ENCODE measurements at regions not wholly inside any gene's neighbourhood (a gene's known extent, or its start where the extent isn't known, plus 50 kb on each side); places are given as distances from the start of the nearest gene placed in this dataset.

DNA sequence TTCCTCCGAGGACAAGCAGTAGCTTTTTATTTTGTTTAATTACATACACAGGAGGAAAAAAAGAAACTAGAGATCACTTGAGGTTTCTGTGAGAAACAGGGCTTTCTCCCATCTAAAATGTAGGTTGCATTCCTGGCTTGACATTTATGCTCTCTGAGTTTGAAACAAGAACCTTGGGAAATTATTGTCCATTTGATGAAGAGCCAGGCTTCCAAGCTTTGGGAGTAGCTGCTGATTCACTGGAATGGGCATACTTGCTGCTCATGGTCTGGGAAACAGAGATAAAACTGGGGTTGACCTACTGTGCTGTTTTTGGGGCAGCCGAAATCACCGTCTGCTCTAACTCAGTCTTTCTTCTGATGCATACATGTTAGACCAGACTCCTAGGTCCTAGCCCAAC, 165.4 kb downstream of the MIS18A start:
- 95% methylated on average over 3 of the region's 3 CpGs for WGBS
- H3K4me3 ChIP-seq (ENCODE audit: low read length in 2 of 2) = no peak overlapping the region
- H3K4me1 ChIP-seq (ENCODE audit: control insufficient read depth in 2 of 2, insufficient read depth in 2 of 2, low read length in 2 of 2) = no peaks in the 10 kb centered on the region
- no peak for DNase-seq (ENCODE audit: low read depth in 6 of 9, low spot score in 9 of 9)
- H3K27me3 ChIP-seq (ENCODE audit: control insufficient read depth in 2 of 2, insufficient read depth in 1 of 2, low read length in 1 of 2) = no peaks in the 10 kb centered on the region
- H3K36me3 ChIP-seq (ENCODE audit: control insufficient read depth in 2 of 2, insufficient read depth in 2 of 2, low read length in 1 of 2) = no peaks in the 10 kb centered on the region
- no peaks in the 10 kb centered on the region for H3K9me3 ChIP-seq (ENCODE audit: control insufficient read depth in 2 of 2, insufficient read depth in 1 of 2, low read length in 1 of 2)
- H3K27ac ChIP-seq (ENCODE audit: low read depth in 1 of 2, low read length in 1 of 2) = no peak overlapping the region

DNA sequence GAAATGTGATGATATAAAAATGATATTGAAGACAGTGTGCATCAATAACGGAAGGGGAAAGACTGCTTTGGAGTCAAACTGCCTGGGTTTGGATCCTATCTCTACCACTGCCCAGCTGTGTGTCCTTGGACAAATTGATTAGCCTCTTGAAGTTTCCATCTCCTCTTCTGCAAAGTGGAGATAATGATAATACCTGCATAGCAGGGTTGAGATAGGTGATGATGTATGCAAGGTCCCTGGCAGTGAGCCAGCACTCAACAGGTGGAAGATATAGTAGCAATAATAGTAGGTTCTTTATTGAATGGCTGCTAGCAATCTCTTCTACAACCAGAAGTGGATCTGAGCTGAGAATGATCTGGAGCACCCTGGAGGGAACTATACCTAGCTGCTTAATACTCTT, 166.7 kb downstream of the MIS18A start:
- no peak overlapping the region for H3K4me3 ChIP-seq (ENCODE audit: low read length in 2 of 2)
- H3K36me3 ChIP-seq (ENCODE audit: control insufficient read depth in 2 of 2, insufficient read depth in 2 of 2, low read length in 1 of 2) = no peaks in the 10 kb centered on the region
- no peak overlapping the region for H3K27ac ChIP-seq (ENCODE audit: low read depth in 1 of 2, low read length in 1 of 2)
- no peaks in the 10 kb centered on the region for H3K4me1 ChIP-seq (ENCODE audit: control insufficient read depth in 2 of 2, insufficient read depth in 2 of 2, low read length in 2 of 2)
- no peak for DNase-seq (ENCODE audit: low read depth in 6 of 9, low spot score in 9 of 9)
- no peaks in the 10 kb centered on the region for H3K9me3 ChIP-seq (ENCODE audit: control insufficient read depth in 2 of 2, insufficient read depth in 1 of 2, low read length in 1 of 2)
- 93% methylated on average over 1 of the region's 1 CpG for WGBS
- H3K27me3 ChIP-seq (ENCODE audit: control insufficient read depth in 2 of 2, insufficient read depth in 1 of 2, low read length in 1 of 2) = no peaks in the 10 kb centered on the region

DNA sequence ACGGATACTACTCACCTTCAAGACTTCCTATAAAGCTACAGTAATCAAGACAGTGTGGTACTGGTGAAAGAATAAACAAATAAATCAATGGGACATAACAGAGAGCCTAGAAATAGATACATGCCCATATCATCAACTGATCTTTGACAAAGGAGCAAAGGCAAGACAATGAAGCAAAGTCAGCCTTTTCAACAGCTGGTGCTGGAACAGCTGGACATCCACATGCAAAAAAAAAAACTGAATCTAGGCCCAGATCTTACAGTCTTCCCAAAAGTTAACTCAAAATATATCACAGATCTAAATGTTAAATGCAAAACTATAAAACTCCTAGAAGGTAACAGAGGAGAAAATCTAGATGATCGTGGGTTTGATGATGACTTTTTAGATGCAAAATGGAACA, 170.3 kb downstream of the MIS18A start:
- no peak overlapping the region for H3K4me3 ChIP-seq (ENCODE audit: low read length in 2 of 2)
- whole genome bisulfite sequencing = 98% methylated on average over 2 of the region's 2 CpGs
- no peak for DNase-seq (ENCODE audit: low read depth in 6 of 9, low spot score in 9 of 9)
- no peak overlapping the region for H3K27ac ChIP-seq (ENCODE audit: low read depth in 1 of 2, low read length in 1 of 2)
- no peaks in the 10 kb centered on the region for H3K9me3 ChIP-seq (ENCODE audit: control insufficient read depth in 2 of 2, insufficient read depth in 1 of 2, low read length in 1 of 2)
- no peaks in the 10 kb centered on the region for H3K27me3 ChIP-seq (ENCODE audit: control insufficient read depth in 2 of 2, insufficient read depth in 1 of 2, low read length in 1 of 2)
- H3K36me3 ChIP-seq (ENCODE audit: control insufficient read depth in 2 of 2, insufficient read depth in 2 of 2, low read length in 1 of 2) = no peaks in the 10 kb centered on the region
- no peaks in the 10 kb centered on the region for H3K4me1 ChIP-seq (ENCODE audit: control insufficient read depth in 2 of 2, insufficient read depth in 2 of 2, low read length in 2 of 2)

DNA sequence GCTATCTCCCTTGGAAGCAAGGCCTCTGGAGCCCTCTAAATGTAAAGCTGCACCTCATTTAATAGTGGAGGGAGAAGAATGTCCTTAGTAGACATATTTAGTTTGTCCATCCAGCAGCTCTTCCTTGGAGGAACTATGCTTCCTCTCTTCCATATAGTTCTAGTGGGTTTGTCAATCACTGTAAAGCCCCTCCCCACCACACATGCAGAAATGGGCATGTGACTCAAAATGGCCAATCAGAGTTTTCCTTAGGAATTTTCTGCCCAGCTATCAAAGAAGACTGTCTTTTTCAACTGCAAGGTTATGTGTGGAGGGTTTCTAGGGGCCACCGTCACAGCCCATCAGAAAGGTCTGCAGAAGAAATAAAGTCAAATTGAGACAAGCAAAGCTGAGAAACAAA, 175.5 kb downstream of the MIS18A start:
- WGBS = 97% methylated on average over 1 of the region's 1 CpG
- DNase-seq (ENCODE audit: low read depth in 6 of 9, low spot score in 9 of 9) = no peak
- no peaks in the 10 kb centered on the region for H3K4me1 ChIP-seq (ENCODE audit: control insufficient read depth in 2 of 2, insufficient read depth in 2 of 2, low read length in 2 of 2)

DNA sequence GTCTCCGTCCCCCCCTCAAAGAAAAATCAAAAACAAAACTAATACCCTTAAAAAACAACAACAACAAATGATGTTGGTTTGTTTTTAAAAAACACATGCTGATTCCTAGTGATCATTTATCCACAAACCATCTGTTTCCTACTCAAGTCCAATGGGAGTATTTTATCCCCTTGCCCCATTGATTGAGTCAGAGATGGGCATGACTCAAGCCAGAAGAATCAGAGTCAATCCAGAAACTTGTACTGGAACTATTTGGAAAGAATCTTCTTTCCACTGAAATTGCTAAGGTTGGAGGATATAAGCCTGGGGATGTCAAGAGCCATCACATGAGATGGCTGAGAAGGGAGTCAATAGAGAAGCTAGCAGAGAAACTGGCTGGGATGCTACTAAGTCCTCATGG, 176.4 kb downstream of the MIS18A start:
- H3K36me3 ChIP-seq (ENCODE audit: control insufficient read depth in 2 of 2, insufficient read depth in 2 of 2, low read length in 1 of 2) = no peaks in the 10 kb centered on the region
- H3K9me3 ChIP-seq (ENCODE audit: control insufficient read depth in 2 of 2, insufficient read depth in 1 of 2, low read length in 1 of 2) = no peaks in the 10 kb centered on the region
- 91% methylated on average over 1 of the region's 1 CpG for WGBS
- H3K27ac ChIP-seq (ENCODE audit: low read depth in 1 of 2, low read length in 1 of 2) = no peak overlapping the region
- no peak overlapping the region for H3K4me3 ChIP-seq (ENCODE audit: low read length in 2 of 2)
- no peak for DNase-seq (ENCODE audit: low read depth in 6 of 9, low spot score in 9 of 9)
- H3K4me1 ChIP-seq (ENCODE audit: control insufficient read depth in 2 of 2, insufficient read depth in 2 of 2, low read length in 2 of 2) = no peaks in the 10 kb centered on the region
- H3K27me3 ChIP-seq (ENCODE audit: control insufficient read depth in 2 of 2, insufficient read depth in 1 of 2, low read length in 1 of 2) = no peaks in the 10 kb centered on the region

More for the DNA sequence above, 175.5 kb downstream of the MIS18A start:
- H3K36me3 ChIP-seq (ENCODE audit: control insufficient read depth in 2 of 2, insufficient read depth in 2 of 2, low read length in 1 of 2) = no peaks in the 10 kb centered on the region
- no peaks in the 10 kb centered on the region for H3K9me3 ChIP-seq (ENCODE audit: control insufficient read depth in 2 of 2, insufficient read depth in 1 of 2, low read length in 1 of 2)
- H3K27me3 ChIP-seq (ENCODE audit: control insufficient read depth in 2 of 2, insufficient read depth in 1 of 2, low read length in 1 of 2) = no peaks in the 10 kb centered on the region
- no peak overlapping the region for H3K27ac ChIP-seq (ENCODE audit: low read depth in 1 of 2, low read length in 1 of 2)
- H3K4me3 ChIP-seq (ENCODE audit: low read length in 2 of 2) = no peak overlapping the region

DNA sequence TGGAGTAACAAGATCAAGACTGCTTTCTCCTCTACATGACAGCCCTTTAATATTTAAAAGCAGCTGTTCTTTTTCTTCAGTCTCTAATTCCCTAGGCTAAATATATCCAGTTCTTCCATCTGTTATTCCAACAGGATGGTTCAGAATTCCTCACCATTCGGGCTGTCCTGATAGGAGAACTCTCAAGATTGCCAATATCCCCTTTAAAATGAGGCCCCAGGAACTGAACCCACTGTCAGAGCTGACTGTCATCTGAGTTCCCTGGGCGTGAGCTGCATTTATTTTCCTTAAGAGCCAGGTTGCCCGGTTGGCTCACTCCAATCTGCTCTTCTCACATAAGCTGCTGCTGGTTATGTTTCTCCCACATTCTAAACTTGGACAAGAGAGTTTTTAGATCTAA, 177.6 kb downstream of the MIS18A start:
- H3K4me1 ChIP-seq (ENCODE audit: control insufficient read depth in 2 of 2, insufficient read depth in 2 of 2, low read length in 2 of 2) = no peaks in the 10 kb centered on the region
- H3K9me3 ChIP-seq (ENCODE audit: control insufficient read depth in 2 of 2, insufficient read depth in 1 of 2, low read length in 1 of 2) = no peaks in the 10 kb centered on the region
- WGBS = 92% methylated on average over 3 of the region's 3 CpGs
- DNase-seq (ENCODE audit: low read depth in 6 of 9, low spot score in 9 of 9) = no peak
- no peaks in the 10 kb centered on the region for H3K36me3 ChIP-seq (ENCODE audit: control insufficient read depth in 2 of 2, insufficient read depth in 2 of 2, low read length in 1 of 2)
- no peaks in the 10 kb centered on the region for H3K27me3 ChIP-seq (ENCODE audit: control insufficient read depth in 2 of 2, insufficient read depth in 1 of 2, low read length in 1 of 2)
- no peak overlapping the region for H3K27ac ChIP-seq (ENCODE audit: low read depth in 1 of 2, low read length in 1 of 2)
- no peak overlapping the region for H3K4me3 ChIP-seq (ENCODE audit: low read length in 2 of 2)

DNA sequence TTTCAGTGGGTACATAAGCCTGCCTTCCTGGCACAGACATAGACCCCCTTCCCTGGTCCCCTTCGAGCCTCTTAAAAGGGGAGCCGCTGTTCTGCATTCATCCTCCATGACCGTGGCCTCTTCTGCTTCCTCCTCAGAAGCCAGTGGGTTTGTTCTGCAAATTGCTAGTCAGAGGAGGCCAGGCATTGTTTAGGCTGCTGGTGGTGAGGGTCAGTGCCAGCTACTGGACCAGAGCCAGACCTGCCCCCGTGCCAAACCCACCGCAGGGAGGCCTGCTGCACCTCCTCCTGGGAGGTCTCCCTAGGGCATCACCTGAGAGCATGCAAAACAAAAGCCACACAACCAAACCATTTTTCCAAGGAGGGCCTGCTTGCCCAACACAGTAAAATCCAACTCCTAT, 178.4 kb downstream of the MIS18A start:
- 68% methylated on average over 5 of the region's 5 CpGs for WGBS
- H3K27me3 ChIP-seq (ENCODE audit: control insufficient read depth in 2 of 2, insufficient read depth in 1 of 2, low read length in 1 of 2) = no peaks in the 10 kb centered on the region
- DNase-seq (ENCODE audit: low read depth in 6 of 9, low spot score in 9 of 9) = no peak
- H3K9me3 ChIP-seq (ENCODE audit: control insufficient read depth in 2 of 2, insufficient read depth in 1 of 2, low read length in 1 of 2) = no peaks in the 10 kb centered on the region
- no peak overlapping the region for H3K4me3 ChIP-seq (ENCODE audit: low read length in 2 of 2)
- H3K36me3 ChIP-seq (ENCODE audit: control insufficient read depth in 2 of 2, insufficient read depth in 2 of 2, low read length in 1 of 2) = no peaks in the 10 kb centered on the region
- H3K27ac ChIP-seq (ENCODE audit: low read depth in 1 of 2, low read length in 1 of 2) = no peak overlapping the region
- no peaks in the 10 kb centered on the region for H3K4me1 ChIP-seq (ENCODE audit: control insufficient read depth in 2 of 2, insufficient read depth in 2 of 2, low read length in 2 of 2)

DNA sequence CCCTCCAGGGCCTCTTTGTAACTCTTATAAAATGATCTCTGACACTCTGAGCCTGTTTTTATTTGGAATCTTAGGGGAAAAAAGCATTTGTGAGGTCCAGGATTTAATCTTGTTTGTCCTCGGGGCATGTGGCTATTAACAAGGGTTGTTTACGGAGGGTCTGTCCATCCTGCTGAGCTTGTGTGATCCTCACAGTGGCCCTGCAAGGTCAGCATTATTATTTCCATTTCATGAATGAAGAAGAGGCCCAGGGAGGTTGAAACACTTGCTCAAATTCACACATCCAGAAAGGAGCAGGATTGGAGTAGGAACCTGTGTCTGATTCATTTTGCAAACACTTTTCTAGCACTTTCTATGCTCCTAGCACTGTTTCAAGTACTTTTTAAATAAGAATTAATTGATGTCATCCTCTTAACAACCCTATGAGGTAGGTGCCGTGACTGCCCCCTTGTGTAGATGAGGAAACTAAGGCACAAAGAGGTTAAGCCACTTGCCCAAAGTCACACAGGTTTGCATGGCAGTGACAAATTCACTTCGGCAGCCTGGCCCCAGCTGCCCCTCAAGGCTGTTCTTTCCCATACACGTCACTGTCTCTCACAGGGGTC, 178.9 kb downstream of the MIS18A start:
- 89% methylated on average over 5 of the region's 5 CpGs for WGBS
- DNase-seq (ENCODE audit: low read depth in 6 of 9, low spot score in 9 of 9) = no peak
- H3K27ac ChIP-seq (ENCODE audit: low read depth in 1 of 2, low read length in 1 of 2) = no peak overlapping the region
- no peaks in the 10 kb centered on the region for H3K36me3 ChIP-seq (ENCODE audit: control insufficient read depth in 2 of 2, insufficient read depth in 2 of 2, low read length in 1 of 2)
- no peak overlapping the region for H3K4me3 ChIP-seq (ENCODE audit: low read length in 2 of 2)
- H3K9me3 ChIP-seq (ENCODE audit: control insufficient read depth in 2 of 2, insufficient read depth in 1 of 2, low read length in 1 of 2) = no peaks in the 10 kb centered on the region
- no peaks in the 10 kb centered on the region for H3K4me1 ChIP-seq (ENCODE audit: control insufficient read depth in 2 of 2, insufficient read depth in 2 of 2, low read length in 2 of 2)
- no peaks in the 10 kb centered on the region for H3K27me3 ChIP-seq (ENCODE audit: control insufficient read depth in 2 of 2, insufficient read depth in 1 of 2, low read length in 1 of 2)

DNA sequence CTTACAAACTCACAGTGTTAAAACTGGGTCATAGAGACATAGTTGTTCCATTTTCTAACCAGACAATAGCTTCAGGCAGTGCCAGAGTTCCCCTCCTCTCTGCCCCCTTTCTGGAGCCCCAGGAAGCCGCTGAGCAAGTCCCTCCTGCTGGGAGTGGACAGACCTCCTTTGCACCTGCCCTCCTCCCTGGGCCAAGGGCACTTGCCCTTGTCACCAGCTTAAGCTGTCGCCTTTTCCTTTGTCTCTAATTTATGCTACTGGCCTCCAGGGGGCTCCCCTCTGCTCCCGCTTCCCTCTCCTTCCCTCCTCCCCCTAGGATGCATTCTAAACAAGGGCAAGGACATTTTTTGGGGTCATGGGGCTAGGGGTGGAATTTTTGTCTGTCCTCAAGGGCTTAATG, 182.4 kb downstream of the MIS18A start:
- 24% methylated on average over 3 of the region's 3 CpGs for WGBS
- H3K9me3 ChIP-seq (ENCODE audit: control insufficient read depth in 2 of 2, insufficient read depth in 1 of 2, low read length in 1 of 2) = no peaks in the 10 kb centered on the region
- H3K27ac ChIP-seq (ENCODE audit: low read depth in 1 of 2, low read length in 1 of 2) = no peak overlapping the region
- no peak for DNase-seq (ENCODE audit: low read depth in 6 of 9, low spot score in 9 of 9)
- H3K36me3 ChIP-seq (ENCODE audit: control insufficient read depth in 2 of 2, insufficient read depth in 2 of 2, low read length in 1 of 2) = no peaks in the 10 kb centered on the region
- H3K27me3 ChIP-seq (ENCODE audit: control insufficient read depth in 2 of 2, insufficient read depth in 1 of 2, low read length in 1 of 2) = no peaks in the 10 kb centered on the region
- no peak overlapping the region for H3K4me3 ChIP-seq (ENCODE audit: low read length in 2 of 2)
- no peaks in the 10 kb centered on the region for H3K4me1 ChIP-seq (ENCODE audit: control insufficient read depth in 2 of 2, insufficient read depth in 2 of 2, low read length in 2 of 2)

DNA sequence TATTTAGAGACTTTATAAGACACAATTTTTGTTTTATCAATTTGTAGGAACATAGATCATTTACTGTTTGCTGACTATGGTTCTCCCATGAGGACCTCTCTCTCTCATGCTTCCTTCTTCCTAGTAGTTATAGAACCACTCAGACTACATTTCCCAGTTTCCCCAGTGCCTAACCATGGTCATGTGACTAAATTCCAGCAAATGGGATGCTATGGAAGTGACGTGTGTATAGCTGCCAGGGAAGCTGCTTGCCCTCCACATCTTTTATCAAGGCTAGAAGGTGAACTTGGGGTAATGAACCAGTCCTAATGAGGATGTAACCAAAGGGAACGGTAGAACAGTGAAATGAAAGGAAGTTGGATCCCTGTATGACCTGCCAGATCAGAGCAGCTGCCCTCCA, 184.0 kb downstream of the MIS18A start:
- no peaks in the 10 kb centered on the region for H3K36me3 ChIP-seq (ENCODE audit: control insufficient read depth in 2 of 2, insufficient read depth in 2 of 2, low read length in 1 of 2)
- H3K4me1 ChIP-seq (ENCODE audit: control insufficient read depth in 2 of 2, insufficient read depth in 2 of 2, low read length in 2 of 2) = no peaks in the 10 kb centered on the region
- no peak overlapping the region for H3K4me3 ChIP-seq (ENCODE audit: low read length in 2 of 2)
- DNase-seq (ENCODE audit: low read depth in 6 of 9, low spot score in 9 of 9) = no peak
- WGBS = 77% methylated on average over 2 of the region's 2 CpGs
- no peaks in the 10 kb centered on the region for H3K9me3 ChIP-seq (ENCODE audit: control insufficient read depth in 2 of 2, insufficient read depth in 1 of 2, low read length in 1 of 2)
- no peak overlapping the region for H3K27ac ChIP-seq (ENCODE audit: low read depth in 1 of 2, low read length in 1 of 2)
- H3K27me3 ChIP-seq (ENCODE audit: control insufficient read depth in 2 of 2, insufficient read depth in 1 of 2, low read length in 1 of 2) = no peaks in the 10 kb centered on the region
